Activated gamma-delta T cell (primary cell): ENCODE measurements at regions not wholly inside any gene's neighbourhood (a gene's known extent, or its start where the extent isn't known, plus 50 kb on each side); places are given as distances from the start of the nearest gene placed in this dataset.
"Not testable (repeated sequence)": the region's sequence is repeated elsewhere in the genome, so short reads cannot be mapped to it uniquely, and the experiment has no call there.

Experiments
- DNase-seq: peaks from one replicate; lab custom pipeline; 2025; lab: John Stamatoyannopoulos, UW

DNA sequence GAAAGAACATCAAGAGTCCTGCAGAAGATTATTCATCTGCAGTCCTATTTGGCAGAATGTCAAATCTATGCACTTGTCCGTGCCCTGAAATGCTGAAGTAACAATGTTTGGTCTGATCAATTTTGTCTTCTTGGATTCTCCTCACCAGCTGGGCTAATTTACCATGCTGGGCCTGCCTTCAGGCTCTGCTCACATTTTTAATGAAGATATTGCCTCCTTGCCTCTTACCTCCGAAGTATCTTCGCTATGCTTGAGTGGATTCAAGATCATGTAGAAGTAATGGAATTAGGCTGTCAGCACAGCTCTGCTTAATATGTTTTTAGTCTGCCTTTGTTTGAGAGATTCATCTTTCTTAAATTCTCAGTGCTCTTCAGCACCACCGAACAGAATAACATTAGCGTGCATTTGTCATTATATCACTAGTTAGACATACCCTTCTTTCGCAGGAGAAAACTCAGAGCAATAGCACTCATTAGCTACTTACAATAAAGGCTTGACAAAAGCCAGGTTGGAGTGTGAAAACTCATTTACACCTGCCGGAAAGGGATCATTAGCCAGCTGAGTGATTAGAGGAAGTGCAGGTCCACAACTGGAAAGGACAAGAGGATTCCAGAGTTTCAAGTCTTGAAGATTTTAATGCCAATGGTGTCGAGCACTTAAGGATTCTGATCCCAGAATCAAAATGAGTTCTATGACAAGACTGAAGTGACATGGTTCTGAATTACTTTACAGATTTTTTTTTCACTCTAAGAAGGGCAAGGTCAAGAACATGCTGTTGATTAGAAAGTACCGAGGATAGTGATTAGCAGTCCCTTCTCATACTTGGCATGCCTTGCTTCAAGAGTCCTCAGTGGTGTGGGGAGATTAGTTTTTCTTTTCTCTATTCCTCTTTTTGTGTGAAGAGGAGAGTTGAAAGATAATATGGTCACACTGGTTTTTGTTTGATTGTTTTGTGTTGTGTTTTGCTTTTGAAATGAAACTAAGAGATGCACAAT lies 405.6 kb upstream of the TOM1L1 start:
- no peak for DNase-seq

DNA sequence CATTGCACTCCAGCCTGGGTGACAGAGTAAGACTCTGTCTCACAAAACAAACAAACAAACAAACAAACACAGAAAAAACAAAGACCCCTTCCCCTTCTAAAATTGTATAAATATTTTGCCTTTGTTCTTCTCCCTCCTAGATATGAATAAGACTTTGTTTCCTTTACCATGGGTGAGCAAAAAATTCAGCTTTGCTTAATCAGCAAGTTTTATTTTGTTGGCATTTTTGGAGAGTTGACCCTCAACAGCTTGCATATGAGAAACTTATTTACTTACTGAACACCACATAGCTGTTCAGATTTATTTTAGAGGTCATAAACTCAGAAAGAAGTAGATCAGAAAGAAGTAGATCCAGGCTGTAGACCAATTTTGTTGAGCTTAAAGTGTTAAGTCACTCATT lies 395.2 kb upstream of the TOM1L1 start:
- DNase-seq = no peak

DNA sequence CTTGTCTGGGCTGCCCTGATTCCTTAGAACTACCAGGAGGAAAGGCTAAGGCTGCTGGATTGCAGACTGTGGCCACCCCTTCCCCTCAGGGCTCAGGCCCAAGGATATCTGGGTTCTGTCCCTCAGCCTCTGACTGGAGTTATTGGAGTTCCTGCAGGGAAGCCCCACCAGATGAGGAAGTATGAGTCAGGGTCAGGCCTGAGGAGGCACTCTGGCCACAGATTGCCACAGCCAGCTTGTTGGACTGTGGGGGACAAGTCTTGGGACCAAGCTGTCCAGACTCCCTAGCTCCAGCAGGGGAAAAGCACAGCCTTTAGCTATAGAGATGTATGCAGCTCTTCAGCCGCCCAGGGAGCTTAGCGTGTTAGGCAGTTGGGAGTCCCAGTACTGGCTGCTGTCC lies 381.9 kb upstream of the TOM1L1 start:
- DNase-seq = no peak

DNA sequence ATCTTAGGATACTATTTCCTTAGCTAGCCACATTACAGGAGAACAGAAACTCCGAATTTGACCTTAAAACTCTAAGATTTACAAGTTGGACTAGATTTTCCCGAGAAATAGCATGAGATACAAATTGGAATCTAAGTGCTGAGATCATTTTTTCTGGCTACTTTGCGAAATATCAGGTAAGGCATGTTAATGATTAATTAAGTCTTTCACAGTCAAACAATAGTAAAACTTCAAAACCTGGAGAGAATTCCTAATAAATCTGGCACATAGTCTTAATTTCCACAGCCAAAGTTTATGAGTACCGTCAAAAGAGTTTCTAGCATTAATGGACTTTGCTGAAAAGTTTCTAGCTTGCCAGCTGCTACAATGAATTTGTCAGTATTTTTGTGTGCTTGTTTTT lies 379.5 kb upstream of the TOM1L1 start:
- DNase-seq = no peak

DNA sequence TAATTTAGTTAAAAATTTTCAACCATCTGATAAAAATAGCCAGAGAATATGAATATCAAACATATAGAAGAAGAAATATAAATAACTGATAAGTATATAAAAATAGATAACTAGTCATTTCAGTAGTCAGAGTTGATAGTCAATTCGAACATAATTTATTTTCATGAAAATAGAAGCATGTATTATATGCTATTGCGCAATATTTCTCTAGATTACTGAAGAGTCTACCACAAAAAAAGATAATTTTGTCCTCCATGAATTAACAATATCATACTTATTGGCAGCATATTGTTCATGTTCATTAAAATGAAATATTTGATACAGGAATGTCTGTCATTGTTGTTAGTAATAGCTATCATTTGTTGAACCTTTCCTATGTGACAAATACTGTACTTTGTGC lies 376.2 kb upstream of the TOM1L1 start:
- no peak for DNase-seq

DNA sequence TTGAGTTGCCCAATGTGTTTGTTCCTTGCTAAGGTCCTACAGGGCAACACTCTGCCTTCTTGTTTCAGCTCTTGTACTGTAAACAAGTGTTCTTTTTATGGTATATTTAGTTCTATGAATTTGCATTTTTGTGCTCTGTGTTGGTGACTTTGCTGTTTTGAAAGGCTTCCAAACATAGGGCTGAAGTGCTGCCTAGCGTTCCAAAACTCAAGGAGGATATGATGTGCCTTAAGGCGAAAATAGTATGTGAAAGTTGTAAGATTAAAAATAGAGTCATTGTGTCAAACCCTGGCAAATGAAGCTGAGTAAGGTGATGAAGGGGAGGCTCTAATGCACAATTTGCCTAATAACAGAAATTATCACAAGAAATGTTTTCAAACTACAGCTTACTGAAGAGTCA lies 372.7 kb upstream of the TOM1L1 start:
- DNase-seq = no peak

DNA sequence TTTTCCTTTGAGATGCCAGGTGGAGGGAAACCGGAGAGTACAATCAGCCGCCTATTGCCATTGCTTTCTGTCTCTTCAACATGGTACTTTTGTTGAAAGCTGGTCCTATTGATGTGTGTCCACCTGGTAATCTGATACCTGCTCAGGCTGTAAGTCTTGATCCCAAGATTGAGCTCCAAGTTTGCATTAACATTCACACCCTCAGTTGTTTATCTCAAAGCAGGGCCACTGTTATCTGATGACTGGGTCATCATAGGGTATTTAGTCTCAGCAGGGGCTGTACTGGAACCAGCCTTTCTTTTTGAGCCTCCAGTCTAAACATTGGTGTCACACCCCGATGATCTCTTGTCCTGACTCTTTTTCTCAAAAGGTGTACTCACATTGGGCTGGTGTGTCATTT lies 370.3 kb upstream of the TOM1L1 start:
- DNase-seq = no peak

DNA sequence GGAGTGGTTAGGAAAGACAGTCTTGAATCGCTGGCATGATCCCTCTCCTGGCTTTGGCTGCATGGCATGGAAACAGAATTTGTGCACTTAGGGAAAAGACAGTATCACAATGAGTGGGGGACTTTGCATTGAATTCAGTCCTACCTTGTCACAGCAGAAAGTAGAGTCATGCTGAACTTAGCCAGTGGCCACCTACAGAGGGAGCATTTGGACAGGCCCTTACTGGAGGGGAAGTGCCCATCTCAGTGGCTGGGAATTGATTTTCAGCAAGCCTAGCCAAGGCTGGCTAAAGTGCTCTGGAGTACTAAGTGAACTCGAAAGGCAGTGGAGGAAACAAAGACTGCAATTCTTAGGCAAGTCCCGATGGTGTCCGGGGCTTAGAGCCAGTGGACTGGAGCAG lies 364.3 kb upstream of the TOM1L1 start:
- no peak for DNase-seq

DNA sequence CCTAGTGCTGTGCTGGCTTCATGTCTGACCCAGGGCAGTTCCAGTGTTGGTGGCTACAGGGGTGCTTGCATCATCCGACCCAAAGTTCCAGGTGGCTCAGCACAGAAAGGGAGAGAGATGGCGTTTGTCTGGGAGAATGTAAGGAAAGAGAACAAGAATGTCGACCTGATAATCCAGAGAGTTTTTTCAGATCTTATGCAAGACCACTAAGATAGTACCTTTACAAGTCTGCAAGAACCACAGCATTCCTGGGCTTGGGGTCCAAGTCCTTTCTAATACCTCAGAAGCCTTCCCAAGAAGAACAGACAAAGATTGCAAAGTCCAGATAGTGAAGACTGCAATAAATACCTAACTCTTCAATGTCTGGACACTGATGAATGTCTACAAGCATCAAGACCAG lies 363.0 kb upstream of the TOM1L1 start:
- DNase-seq = no peak

DNA sequence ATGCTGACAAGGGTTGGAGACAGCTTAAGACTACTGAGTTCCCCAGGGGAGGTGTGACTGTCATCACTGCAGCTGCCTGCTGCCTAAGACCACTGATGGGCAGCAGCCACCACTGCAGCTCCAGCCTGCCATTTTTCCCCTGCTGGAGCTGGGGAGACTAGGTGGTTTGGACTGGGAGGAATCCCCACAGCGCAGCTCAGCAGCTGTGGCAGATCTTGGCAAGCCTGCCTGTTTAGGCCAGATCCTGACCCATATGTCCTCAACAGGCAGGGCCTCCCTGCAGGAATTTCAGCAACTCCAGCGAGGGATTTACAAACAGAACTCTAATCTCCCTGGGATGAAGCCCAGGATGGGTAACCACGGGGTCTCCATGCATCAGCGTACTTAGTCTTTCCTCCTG lies 356.4 kb upstream of the TOM1L1 start:
- no peak for DNase-seq

DNA sequence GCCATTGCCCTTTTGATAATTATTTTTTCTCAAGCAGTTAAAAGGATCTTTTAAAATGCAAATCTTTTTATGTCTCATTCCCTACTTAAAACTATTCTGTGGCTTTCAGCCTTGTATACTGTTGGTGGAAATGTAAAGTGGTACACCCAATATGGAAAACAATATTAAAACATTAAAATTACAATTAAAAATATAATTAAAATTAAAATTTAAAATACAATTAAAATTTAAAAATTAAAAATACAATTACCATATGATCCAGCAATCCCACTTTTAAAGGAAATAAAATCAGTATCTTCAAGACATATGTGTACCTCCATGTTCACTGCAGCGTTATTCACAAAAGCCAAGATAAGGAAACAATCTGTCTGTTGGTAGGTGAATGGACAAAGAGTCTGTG lies 340.8 kb upstream of the TOM1L1 start:
- DNase-seq = no peak

DNA sequence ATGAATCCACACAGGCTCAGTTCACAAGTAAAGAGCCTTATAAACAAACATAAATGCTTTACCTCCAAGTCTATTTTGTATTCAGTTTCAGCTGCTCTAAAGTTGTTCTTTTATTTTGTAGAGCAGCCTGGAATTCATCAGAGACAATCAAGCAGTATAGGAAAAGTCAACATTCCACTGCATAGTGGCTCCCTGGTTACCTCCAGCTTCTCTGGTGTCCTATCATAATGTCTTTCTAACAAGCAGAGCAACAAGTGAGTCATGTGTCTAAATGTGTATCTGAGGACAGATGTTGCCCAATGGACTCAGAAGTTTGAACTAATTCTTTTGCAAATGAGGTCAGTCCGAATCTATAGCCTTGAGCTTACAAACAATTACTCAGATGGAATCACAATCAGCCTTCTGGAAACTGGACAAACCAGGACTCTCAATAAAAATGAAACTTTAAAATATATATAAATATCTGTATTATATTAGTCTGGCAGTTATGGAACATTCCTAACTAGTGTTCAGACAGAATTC lies 292.0 kb upstream of the TOM1L1 start:
- DNase-seq = no peak

DNA sequence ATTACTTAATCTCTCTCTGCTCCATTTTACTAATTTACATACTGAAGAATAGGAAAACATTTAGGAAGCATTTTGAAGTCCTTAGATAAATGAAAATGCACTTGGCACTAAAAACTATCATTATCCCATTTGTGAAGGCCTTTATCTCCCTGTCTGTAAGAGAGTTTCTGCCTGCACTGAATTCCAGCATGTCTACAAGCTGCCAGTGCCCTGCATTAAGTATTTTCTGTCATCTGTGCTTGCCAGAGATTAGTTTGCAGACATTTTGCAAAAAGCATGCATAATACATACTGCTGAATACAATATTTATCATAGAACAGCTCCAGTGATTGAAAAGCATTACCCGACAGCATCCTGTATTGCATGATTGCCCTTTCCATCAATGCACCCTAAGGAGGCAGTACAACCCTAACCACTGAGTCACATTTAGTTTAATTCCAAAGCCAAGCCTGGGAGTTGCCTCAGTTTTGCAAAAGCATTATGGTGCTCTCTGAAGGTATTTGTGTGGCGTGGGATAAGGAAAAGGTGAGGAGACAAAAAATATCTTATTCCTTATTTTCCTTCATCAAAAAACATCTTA lies 280.2 kb upstream of the TOM1L1 start:
- DNase-seq = no peak

DNA sequence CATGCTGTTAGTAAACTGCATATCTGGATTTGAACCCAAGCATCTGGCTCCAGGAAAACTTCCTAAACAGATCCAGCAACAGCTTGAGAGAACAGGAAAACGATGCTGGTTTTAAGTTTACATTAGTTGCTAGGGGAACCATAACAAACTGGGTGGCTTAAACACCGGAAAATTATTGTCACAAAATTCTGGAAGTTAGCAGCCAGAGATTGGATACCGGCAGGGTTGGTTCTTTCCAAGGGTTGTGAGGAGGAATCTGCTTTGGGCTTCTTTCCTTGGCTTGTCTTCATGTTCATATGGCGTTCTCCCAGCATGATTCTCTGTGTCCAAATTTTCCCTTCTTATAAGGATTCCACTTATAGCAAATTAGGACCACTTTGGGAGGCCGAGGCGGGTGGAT lies 276.9 kb upstream of the TOM1L1 start:
- DNase-seq = no peak

DNA sequence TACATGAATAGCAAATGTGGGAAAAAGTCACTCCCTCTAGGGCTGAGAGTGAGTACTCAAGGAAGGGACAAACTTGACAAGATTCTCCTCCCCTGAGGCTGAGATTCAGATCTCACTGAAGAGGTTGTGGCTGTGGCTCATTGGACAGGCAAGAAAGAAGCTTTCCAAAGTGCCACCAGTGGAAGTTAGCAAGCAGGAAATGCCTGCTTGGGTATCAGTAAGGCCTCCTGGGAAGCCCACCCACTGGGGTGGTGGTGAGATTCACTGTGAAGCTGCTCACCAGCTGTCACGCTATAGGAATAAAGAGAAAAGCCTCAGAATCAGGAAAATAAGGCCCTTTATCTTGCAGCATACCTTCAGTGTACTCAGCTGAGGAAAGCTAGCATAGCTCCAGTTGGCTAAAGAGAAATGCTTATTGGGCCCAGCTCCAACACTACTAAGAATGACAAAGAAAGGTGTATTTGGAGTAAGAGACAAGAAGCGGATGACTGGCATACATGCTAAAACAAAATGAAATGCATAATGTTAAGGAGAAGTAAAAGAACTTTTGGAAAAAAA lies 274.4 kb upstream of the TOM1L1 start:
- no peak for DNase-seq

DNA sequence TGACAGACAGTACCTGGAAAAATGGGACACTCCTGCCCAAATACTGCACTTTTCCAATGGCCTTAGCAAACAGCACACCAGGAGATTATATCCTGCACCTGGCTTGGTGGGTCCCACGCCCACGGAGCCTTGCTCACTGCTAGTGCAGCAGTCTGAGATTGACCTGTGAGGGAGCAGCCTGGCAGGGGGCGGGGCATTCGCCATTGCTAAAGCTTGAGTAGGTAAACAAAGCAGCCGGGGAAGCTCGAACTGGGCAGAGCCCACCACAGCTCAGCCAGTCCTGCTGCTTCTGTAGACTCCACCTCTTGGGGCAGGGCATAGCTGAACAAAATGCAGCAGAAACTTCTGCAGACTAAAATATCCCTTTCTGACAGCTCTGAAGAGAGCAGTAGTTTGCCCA lies 261.2 kb upstream of the TOM1L1 start:
- not testable (repeated sequence) for DNase-seq

DNA sequence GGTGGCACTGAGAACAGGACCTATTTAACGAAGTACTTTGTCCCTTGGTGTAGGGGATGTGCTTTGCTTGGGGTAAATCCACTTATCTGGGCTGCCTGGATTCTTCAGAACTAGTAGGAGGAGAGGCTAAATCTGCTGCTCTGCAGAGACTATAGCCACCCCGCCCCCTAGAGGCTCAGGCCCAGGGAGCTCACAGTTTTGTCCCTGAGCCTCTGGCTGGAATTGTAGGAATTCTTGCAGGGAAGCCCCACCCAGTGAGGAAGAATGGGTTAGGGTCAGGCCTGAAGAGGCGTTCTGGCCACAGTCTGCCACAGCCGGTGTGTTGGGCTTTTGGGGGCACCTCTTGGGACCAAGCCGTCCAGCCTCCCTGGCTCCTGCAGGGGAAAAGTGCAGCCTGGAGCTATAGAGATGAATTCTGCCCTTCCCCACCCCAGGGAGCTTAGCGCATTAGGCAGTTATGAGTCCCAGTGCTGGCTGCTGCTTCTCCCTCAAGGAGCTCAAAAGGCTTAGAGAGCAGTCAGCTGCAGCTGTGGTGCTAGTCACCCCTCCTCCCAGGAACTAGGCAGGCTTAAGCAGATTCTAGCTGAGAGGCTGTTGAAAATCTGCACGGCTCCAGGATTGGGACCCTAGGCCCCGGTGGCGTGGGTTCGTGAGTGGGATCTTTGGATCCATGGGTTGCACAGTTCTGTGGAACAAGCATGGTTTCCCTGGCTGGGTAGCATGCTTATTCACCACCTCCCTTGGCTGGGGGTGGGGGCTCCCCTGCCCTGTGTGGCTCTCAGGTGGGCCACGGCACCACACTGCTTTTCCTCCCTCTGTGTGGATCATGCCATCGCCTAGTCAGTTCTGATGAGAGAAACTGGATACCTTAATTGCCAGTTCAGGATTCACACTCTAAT lies 237.4 kb upstream of the TOM1L1 start:
- DNase-seq = no peak

DNA sequence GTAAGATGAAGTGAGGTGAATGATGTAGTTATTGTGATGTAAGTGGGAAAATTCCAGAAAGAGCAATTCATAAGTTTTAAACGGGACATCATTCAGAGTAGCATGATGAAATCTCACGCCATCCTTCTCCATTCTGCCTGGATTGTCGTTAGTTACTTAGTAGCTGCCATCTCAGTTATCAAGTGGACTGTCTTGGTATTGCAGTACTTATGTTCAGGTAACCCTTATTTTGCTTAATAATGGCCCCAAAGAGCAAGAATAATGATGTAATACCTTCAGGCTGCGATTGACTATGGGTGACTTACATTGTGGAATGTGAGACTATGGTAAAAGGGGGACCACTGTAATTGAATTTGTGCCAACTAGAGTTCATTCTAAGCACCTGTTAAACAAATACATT lies 234.1 kb upstream of the TOM1L1 start:
- no peak for DNase-seq

DNA sequence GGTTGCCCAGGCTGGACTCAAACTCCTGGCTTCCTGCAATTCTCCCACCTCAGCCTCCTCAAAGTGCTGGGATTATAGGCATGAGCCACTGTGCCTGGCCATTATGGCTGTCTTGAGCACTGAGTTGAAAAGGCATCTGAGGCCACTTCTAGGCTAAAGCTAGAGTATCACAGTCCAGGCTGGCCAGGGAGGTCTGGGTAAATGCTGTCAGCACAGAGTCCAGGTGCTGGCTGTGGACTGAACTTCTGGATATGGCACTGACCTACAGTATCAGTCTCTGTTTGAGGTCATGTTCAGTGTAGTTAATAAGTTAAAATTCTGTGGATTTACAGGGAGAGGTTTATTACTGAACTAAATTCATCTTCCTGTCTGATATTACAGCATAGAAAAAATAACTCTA lies 222.5 kb upstream of the TOM1L1 start:
- no peak for DNase-seq

DNA sequence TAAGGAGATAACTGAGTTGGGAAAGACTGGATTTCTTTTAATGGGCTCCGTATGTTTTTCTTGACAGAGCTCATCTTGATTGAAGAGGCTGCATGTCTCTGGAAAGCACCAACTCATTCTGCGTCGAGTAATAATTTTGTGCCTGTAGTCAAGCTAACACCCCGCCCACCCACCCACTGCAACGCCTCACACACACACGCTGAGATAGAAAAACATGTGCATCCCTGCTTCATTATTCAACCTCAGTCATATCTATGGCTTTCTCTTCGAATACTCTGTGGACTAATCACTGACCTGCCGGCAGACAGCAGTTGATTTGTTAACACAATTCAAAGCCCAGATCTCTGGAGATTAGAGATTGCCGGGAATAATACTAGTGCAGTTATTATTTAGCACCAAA lies 220.2 kb upstream of the TOM1L1 start:
- DNase-seq = no peak

DNA sequence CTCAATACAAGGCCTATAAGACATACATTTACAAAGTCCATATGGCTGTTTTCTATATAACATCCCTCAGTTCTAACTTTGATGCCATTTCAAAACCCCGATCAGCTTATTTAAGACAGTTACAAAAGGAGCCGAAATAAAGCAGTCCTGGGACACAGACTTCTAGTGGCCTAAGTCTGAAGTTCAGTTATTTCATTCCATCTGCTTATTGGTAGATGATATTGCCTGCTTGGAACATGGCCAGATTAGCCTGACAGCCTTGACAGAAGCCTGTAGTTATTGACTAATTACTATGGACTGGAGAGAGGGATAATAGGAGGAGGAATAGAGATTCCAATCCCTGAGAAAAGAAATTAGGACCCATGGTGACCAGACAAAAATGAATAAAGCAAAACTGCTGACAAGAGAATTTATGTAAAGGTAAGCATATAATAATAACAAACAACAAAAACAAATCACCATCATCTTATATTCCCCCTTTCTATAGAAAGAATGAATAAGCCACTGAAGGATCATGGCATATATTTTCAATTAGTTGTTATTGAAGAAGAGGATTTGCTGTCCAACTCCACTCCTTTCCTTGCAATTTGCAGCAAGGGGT lies 206.3 kb upstream of the TOM1L1 start:
- no peak for DNase-seq

DNA sequence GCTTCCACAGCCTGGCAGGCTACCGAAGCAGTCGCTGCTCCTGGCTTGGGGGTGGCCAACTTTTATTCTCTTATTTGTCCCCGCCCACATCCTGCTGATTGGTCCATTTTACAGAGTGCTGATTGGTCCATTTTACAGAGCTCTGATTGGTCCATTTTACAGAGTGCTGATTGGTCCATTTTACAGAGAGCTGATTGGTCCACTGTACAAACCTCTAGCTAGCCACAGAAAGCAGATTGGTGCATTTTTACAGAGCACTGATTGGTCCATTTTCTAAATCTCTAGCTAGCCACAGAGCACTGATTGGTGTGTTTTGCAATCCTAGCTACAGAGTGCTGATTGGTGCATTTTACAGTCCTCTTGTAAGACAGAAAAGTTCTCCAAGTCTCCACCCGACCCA lies 187.9 kb upstream of the TOM1L1 start:
- DNase-seq = not testable (repeated sequence)
